IMR-90 (cell line): ENCODE measurements at regions not wholly inside any gene's neighbourhood (a gene's known extent, or its start where the extent isn't known, plus 50 kb on each side); places are given as distances from the start of the nearest gene placed in this dataset.

Experiments
- ATAC-seq: fragments of 200-7000 bp; cut with Tn5 transposase; 2 replicates; pipeline ENCODE4 v1.9.1; 2020; ENCODE audit warnings: low read depth, mild to moderate bottlenecking, moderate library complexity
- BruUV-seq: library from RNA; stranded (reverse); fragments of 400-500 nt; replicated peaks from 2 replicates; lab custom pipeline; 2021; lab: Mats Ljungman, UMichigan
- CTCF ChIA-PET: fragments of 300-600 bp; formaldehyde crosslinking; extraction: SDS; loops from one replicate; lab custom pipeline; 2021; ENCODE audit warnings: antibody characterized with exemption; lab: Yijun Ruan, JAX
- POLR2A ChIA-PET: fragments of 300-600 bp; sonication (Branson Sonifier 250); formaldehyde crosslinking; loops from one replicate; lab custom pipeline; 2022; ENCODE audit warnings: antibody characterized with exemption; ENCODE audit not compliant: unreplicated experiment; lab: Charles Lee
- DNase-seq: peaks from one replicate; pipeline ENCODE4 v3.0.0; 2013
- H2AFZ ChIP-seq: replicated peaks from 2 replicates; pipeline ENCODE3; 2013; ENCODE audit warnings: low read length, mild to moderate bottlenecking; ENCODE audit not compliant: poor library complexity
- H2AK5ac ChIP-seq: 2 replicates; pipeline ENCODE4 v1.6.1; 2013; ENCODE audit warnings: low read depth, low read length, inconsistent platforms
- H2AK9ac ChIP-seq: replicated peaks from 2 replicates; pipeline ENCODE3; 2013; ENCODE audit warnings: mild to moderate bottlenecking, low read depth, low read length, moderate library complexity; ENCODE audit not compliant: poor library complexity
- H2BK120ac ChIP-seq: 2 replicates; pipeline ENCODE4 v1.6.1; 2013; ENCODE audit warnings: low read depth, low read length, inconsistent platforms
- H2BK15ac ChIP-seq: 3 replicates; pipeline ENCODE4 v1.6.1; 2013; ENCODE audit warnings: low read depth, low read length, inconsistent platforms
- H2BK20ac ChIP-seq: 2 replicates; pipeline ENCODE4 v1.6.1; 2013; ENCODE audit warnings: low read depth, mild to moderate bottlenecking, inconsistent platforms, low read length, moderate library complexity
- H2BK5ac ChIP-seq: 2 replicates; pipeline ENCODE4 v1.6.1; 2013; ENCODE audit warnings: mild to moderate bottlenecking, low read depth, low read length, inconsistent platforms; ENCODE audit not compliant: poor library complexity, severe bottlenecking
- H3K14ac ChIP-seq: replicated peaks from 2 replicates; pipeline ENCODE4 v1.6.1; 2013; ENCODE audit warnings: low read depth, low read length, inconsistent platforms
- H3K18ac ChIP-seq: 2 replicates; pipeline ENCODE4 v1.6.1; 2013; ENCODE audit warnings: low read depth, low read length, control low read depth
- H3K23ac ChIP-seq: 2 replicates; pipeline ENCODE4 v1.6.1; 2013; ENCODE audit warnings: low read depth, low read length, inconsistent platforms
- H3K27ac ChIP-seq: 2 replicates; pipeline ENCODE4 v1.5.1; 2013; ENCODE audit warnings: mild to moderate bottlenecking, control low read depth, low read length; ENCODE audit not compliant: insufficient read depth
- H3K27me3 ChIP-seq: 2 replicates; pipeline ENCODE4 v1.6.1; 2013; ENCODE audit warnings: low read length; ENCODE audit not compliant: control insufficient read depth, insufficient read depth
- H3K36me3 ChIP-seq: 2 replicates; pipeline ENCODE4 v1.6.1; 2013; ENCODE audit warnings: low read length, mixed read lengths; ENCODE audit not compliant: control insufficient read depth, insufficient read depth
- H3K4ac ChIP-seq: 2 replicates; pipeline ENCODE4 v1.6.1; 2013; ENCODE audit warnings: low read depth, low read length, inconsistent platforms
- H3K4me1 ChIP-seq: 2 replicates; pipeline ENCODE4 v1.6.1; 2013; ENCODE audit warnings: low read length, mixed read lengths; ENCODE audit not compliant: control insufficient read depth, insufficient read depth
- H3K4me2 ChIP-seq: 2 replicates; pipeline ENCODE4 v1.6.1; 2013; ENCODE audit warnings: low read depth, mild to moderate bottlenecking, control low read depth, low read length, moderate library complexity
- H3K4me3 ChIP-seq: 2 replicates; pipeline ENCODE4 v1.5.1; 2013; ENCODE audit warnings: low read depth, mild to moderate bottlenecking, control low read depth, low read length, moderate library complexity; ENCODE audit not compliant: insufficient read depth
- H3K56ac ChIP-seq: 2 replicates; pipeline ENCODE4 v1.6.1; 2013; ENCODE audit warnings: low read length, inconsistent platforms; ENCODE audit not compliant: insufficient read depth; ENCODE audit errors: extremely low read depth
- H3K79me1 ChIP-seq, 2 experiments: 2 replicates each; pipeline ENCODE4 v1.6.1; 2013; ENCODE audit warnings: low read length in 2 of 2, inconsistent platforms in 1 of 2, low read depth in 1 of 2
- H3K9ac ChIP-seq: 2 replicates; pipeline ENCODE4 v1.6.1; 2013; ENCODE audit warnings: low read depth, low read length, control low read depth
- H3K9me1 ChIP-seq: 2 replicates; pipeline ENCODE4 v1.6.1; 2013; ENCODE audit warnings: low read length, inconsistent platforms; ENCODE audit not compliant: insufficient read depth
- H3K9me3 ChIP-seq: 2 replicates; pipeline ENCODE4 v1.6.1; 2013; ENCODE audit warnings: low read length; ENCODE audit not compliant: control insufficient read depth, insufficient read depth
- H4K20me1 ChIP-seq: 2 replicates; pipeline ENCODE4 v1.6.1; 2013; ENCODE audit warnings: low read length, inconsistent platforms; ENCODE audit not compliant: insufficient read depth
- H4K5ac ChIP-seq: 2 replicates; pipeline ENCODE4 v1.6.1; 2013; ENCODE audit warnings: mild to moderate bottlenecking, low read depth, low read length, control low read depth
- H4K8ac ChIP-seq, 2 experiments: 2 replicates each; pipeline ENCODE4 v1.6.1; 2013; ENCODE audit warnings: low read depth in 2 of 2, low read length in 2 of 2, control low read depth in 1 of 2, inconsistent platforms in 1 of 2
- H4K91ac ChIP-seq: 2 replicates; pipeline ENCODE4 v1.6.1; 2013; ENCODE audit warnings: low read depth, low read length, inconsistent platforms; ENCODE audit not compliant: insufficient read depth
- CEBPB ChIP-seq: IDR thresholded peaks from 2 replicates; pipeline ENCODE4 v1.6.1; 2012; ENCODE audit warnings: low read depth, low read length, improper control_type of control experiment
- CHD1 ChIP-seq: IDR thresholded peaks from 2 replicates; pipeline ENCODE4 v1.6.1; 2012; ENCODE audit warnings: low read depth, low read length, improper control_type of control experiment
- CTCF ChIP-seq: conservative IDR thresholded peaks from 2 replicates; pipeline ENCODE4 v1.5.1; 2012; ENCODE audit warnings: mild to moderate bottlenecking, low read depth, low read length, improper control_type of control experiment
- NFE2L2 ChIP-seq: fragments of 150-350 bp; IDR thresholded peaks from 2 replicates; pipeline ENCODE4 v1.6.1; 2016; ENCODE audit warnings: low read depth, mild to moderate bottlenecking, low read length
- POLR2A ChIP-seq: IDR thresholded peaks from 2 replicates; pipeline ENCODE4 v1.6.1; 2012; ENCODE audit warnings: mild to moderate bottlenecking, low read depth, low read length
- RFX5 ChIP-seq: IDR thresholded peaks from 2 replicates; pipeline ENCODE4 v1.8.0; 2012; ENCODE audit warnings: low read depth, mild to moderate bottlenecking, low read length, moderate library complexity
- WGBS, 2 experiments: methylation state at CpG; one replicate each; pipeline versions ENCODE4 v1.1.5 to v1.1.7; 2013; ENCODE audit warnings: missing lambda C conversion rate in 2 of 2; ENCODE audit not compliant: insufficient read length in 1 of 2; ENCODE audit errors: extremely low coverage in 2 of 2; 5-methylcytosine and 5-hydroxymethylcytosine counted together
- dilution Hi-C: fragments of 300-500 bp; cut with HindIII; formaldehyde crosslinking; loops from one replicate; pipeline ENCODE4 v1.14.3; 2018; ENCODE audit warnings: low sequenced_read_pairs; ENCODE audit not compliant: unreplicated experiment
- in situ Hi-C: fragments of 300-500 bp; cut with MboI; formaldehyde crosslinking; loops from 3 replicates; pipeline ENCODE4 v1.14.3; 2019; ENCODE audit warnings: low sequenced_read_pairs, inconsistent platforms, mixed read lengths
- intact Hi-C: fragments of 100-400 bp; cut with micrococcal nuclease; formaldehyde crosslinking; loops from 2 replicates; pipeline ENCODE4 v1.10.0; 2022

GRCh38 chr1:187442603-187443002, 613.9 kb downstream of the PLA2G4A start:
- TF ChIP-seq NFE2L2 (no peak), CHD1 (no peak), CEBPB (no peak), POLR2A (no peak), CTCF (no peak), RFX5 (no peak)
- no peaks in the 10 kb centered on the region for H3K9me1 ChIP-seq
- CTCF ChIA-PET: interaction anchor here (1.1 kb wide), 1 partner anchor 28 kb away, joined by 3 read pairs; no protein-coding TSS in a partner anchor
- no peak overlapping the region for H3K23ac ChIP-seq
- no peak overlapping the region for H3K27ac ChIP-seq
- no peaks in the 10 kb centered on the region for H4K20me1 ChIP-seq
- no peaks in the 10 kb centered on the region for H3K9me3 ChIP-seq
- WGBS, 2 experiments: no CpG with 5 or more reads among the region's 3 CpGs
- H2BK5ac ChIP-seq: no peak overlapping the region
- dilution Hi-C loops: no loop called here
- no peaks in the 10 kb centered on the region for H3K4me1 ChIP-seq
- no peak overlapping the region for H2BK15ac ChIP-seq
- H3K4me3 ChIP-seq: no peak overlapping the region
- no peaks in the 10 kb centered on the region for H3K27me3 ChIP-seq
- no peak overlapping the region for H4K5ac ChIP-seq
- no peak overlapping the region for H3K18ac ChIP-seq
- H3K36me3 ChIP-seq: no peaks in the 10 kb centered on the region
- no peak overlapping the region for H3K14ac ChIP-seq
- in situ Hi-C loops: no loop called here
- POLR2A ChIA-PET: no interaction called here
- DNase-seq: no peak
- no peak overlapping the region for H4K8ac ChIP-seq
- intact Hi-C loops: no loop called here
- no peak overlapping the region for H3K4me2 ChIP-seq
- H3K56ac ChIP-seq: no peak overlapping the region
- BruUV-seq: no TSS peak
- H3K79me1 ChIP-seq: no peaks in the 10 kb centered on the region
- H2BK20ac ChIP-seq: no peak overlapping the region
- H2AFZ ChIP-seq: no peak overlapping the region
- H3K9ac ChIP-seq: no peak overlapping the region
- H2BK120ac ChIP-seq: no peak overlapping the region
- no peak for ATAC-seq
- H2AK5ac ChIP-seq: no peak overlapping the region
- no peak overlapping the region for H4K91ac ChIP-seq
- no peak overlapping the region for H3K4ac ChIP-seq
- H2AK9ac ChIP-seq: no peak overlapping the region
